ENCODE measurements at regions not wholly inside any gene's neighbourhood (a gene's known extent, or its start where the extent isn't known, plus 50 kb on each side); places are given as distances from the start of the nearest gene placed in this dataset.

- TF ChIP-seq, protein P1, sequence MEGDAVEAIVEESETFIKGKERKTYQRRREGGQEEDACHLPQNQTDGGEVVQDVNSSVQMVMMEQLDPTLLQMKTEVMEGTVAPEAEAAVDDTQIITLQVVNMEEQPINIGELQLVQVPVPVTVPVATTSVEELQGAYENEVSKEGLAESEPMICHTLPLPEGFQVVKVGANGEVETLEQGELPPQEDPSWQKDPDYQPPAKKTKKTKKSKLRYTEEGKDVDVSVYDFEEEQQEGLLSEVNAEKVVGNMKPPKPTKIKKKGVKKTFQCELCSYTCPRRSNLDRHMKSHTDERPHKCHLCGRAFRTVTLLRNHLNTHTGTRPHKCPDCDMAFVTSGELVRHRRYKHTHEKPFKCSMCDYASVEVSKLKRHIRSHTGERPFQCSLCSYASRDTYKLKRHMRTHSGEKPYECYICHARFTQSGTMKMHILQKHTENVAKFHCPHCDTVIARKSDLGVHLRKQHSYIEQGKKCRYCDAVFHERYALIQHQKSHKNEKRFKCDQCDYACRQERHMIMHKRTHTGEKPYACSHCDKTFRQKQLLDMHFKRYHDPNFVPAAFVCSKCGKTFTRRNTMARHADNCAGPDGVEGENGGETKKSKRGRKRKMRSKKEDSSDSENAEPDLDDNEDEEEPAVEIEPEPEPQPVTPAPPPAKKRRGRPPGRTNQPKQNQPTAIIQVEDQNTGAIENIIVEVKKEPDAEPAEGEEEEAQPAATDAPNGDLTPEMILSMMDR (IDR thresholded peaks at IDR 0.05; ENCODE audit: insufficient read depth, low read length, poor library complexity, severe bottlenecking), result peak; percentile 8
- H3K4me3 ChIP-seq (ENCODE audit: low read depth, low read length), result no peak overlapping the region
- no peaks in the 10 kb centered on the region for H3K36me3 ChIP-seq (ENCODE audit: control insufficient read depth, insufficient read depth, low read length)
- no peaks in the 10 kb centered on the region for H3K27me3 ChIP-seq (ENCODE audit: control insufficient read depth, insufficient read depth, low read length)
- DNase-seq (ENCODE audit: low read depth), result no peak
These were observed 123.6 kb downstream of the ADCYAP1R1 start for GRCh38 chr7:31175672-31176071.

DNA sequence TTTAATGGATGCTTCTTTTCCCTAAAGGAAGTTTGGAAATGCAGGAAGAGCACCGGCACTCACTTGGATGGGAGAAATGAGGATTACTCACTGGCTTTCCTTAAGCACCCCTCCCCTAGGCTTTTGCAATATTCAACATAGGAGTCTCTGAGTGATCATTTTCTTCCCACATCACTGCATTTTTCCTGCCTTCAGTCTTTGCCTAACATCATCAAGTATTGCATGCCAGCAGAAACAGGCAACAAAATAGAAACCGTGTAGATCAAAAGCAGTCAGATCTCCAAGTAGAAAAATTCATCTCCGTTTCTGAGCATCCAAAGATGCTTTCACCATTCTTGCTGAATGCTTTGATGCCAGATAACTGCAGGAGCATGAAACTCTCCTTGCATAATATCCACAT, 119.9 kb downstream of the ADCYAP1R1 start:
- DNase-seq (ENCODE audit: low read depth), result no peak
- Histone ChIP-seq H3K4me3 (ENCODE audit: low read depth, low read length) (no peak overlapping the region), H3K36me3 (ENCODE audit: control insufficient read depth, insufficient read depth, low read length) (no peaks in the 10 kb centered on the region), H3K27me3 (ENCODE audit: control insufficient read depth, insufficient read depth, low read length) (no peaks in the 10 kb centered on the region)
- TF ChIP-seq, protein P1 (IDR thresholded peaks at IDR 0.05; ENCODE audit: insufficient read depth, low read length, poor library complexity, severe bottlenecking), result no peak

DNA sequence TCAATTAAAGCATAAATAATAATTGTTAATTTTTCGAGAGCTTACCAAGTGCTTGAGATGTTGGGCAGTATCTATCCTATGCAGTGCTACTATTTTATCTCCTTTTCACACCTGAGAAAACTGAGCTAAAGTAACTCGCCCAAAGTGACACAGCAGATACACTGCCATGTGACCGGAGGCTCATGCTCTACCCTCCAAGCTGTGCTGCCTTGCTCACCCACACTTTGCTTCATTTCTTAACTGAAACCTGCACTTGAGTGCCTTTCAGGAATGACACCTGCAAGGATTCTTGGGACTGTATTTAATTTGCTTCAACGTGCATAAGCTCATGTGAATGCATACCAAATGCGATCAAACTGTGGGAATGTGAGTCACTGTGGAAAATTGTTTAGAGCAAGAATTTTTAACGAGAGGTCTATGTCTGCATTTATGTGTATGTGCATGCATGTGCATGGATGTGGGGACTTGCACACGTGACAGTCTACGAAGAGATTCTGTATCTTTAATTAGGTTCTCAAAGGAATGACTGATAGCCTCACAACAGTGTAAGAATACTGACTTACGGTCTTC, 119.2 kb downstream of the ADCYAP1R1 start:
- TF ChIP-seq, protein P1 (IDR thresholded peaks at IDR 0.05; ENCODE audit: insufficient read depth, low read length, poor library complexity, severe bottlenecking), result no peak
- no peak for DNase-seq (ENCODE audit: low read depth)

More for the DNA sequence above, 119.2 kb downstream of the ADCYAP1R1 start:
- no peaks in the 10 kb centered on the region for H3K27me3 ChIP-seq (ENCODE audit: control insufficient read depth, insufficient read depth, low read length)
- H3K4me3 ChIP-seq (ENCODE audit: low read depth, low read length), result no peak overlapping the region
- H3K36me3 ChIP-seq (ENCODE audit: control insufficient read depth, insufficient read depth, low read length), result no peaks in the 10 kb centered on the region
